OCI-LY7 (cell line): ENCODE measurements at regions not wholly inside any gene's neighbourhood (a gene's known extent, or its start where the extent isn't known, plus 50 kb on each side); places are given as distances from the start of the nearest gene placed in this dataset.

Experiments
- BruUV-seq: library from RNA; stranded (reverse); fragments of 400-500 nt; replicated peaks from 2 replicates; lab custom pipeline; 2021; lab: Mats Ljungman, UMichigan
- CTCF ChIA-PET: fragments of 300-600 bp; sonication (Branson Sonifier 250); formaldehyde crosslinking; loops from one replicate; lab custom pipeline; 2022; ENCODE audit warnings: antibody characterized with exemption; ENCODE audit not compliant: unreplicated experiment; lab: Charles Lee
- POLR2A ChIA-PET: fragments of 300-600 bp; sonication (Branson Sonifier 250); formaldehyde crosslinking; loops from one replicate; lab custom pipeline; 2022; ENCODE audit warnings: antibody characterized with exemption; lab: Charles Lee
- DNase-seq: peaks from one replicate; pipeline ENCODE4 v3.0.0-alpha.2; 2015; ENCODE audit warnings: low spot score
- H2AFZ ChIP-seq: fragments of 200-600 bp; sonication (generic), shearing (Covaris generic); 2 replicates; pipeline ENCODE4 v1.6.1; 2014; ENCODE audit warnings: mild to moderate bottlenecking, antibody characterized with exemption, low read length, moderate library complexity
- H3K27ac ChIP-seq: fragments of 200-600 bp; sonication (generic); 2 replicates; pipeline ENCODE4 v1.5.1; 2014; ENCODE audit warnings: mixed run types, low read depth, mild to moderate bottlenecking, moderate library complexity, low read length, inconsistent platforms; ENCODE audit not compliant: poor library complexity, severe bottlenecking
- H3K36me3 ChIP-seq: fragments of 200-600 bp; sonication (generic); 2 replicates; pipeline ENCODE4 v1.6.1; 2014; ENCODE audit warnings: mild to moderate bottlenecking, antibody characterized with exemption, low read length, moderate library complexity, mixed read lengths; ENCODE audit not compliant: insufficient read depth
- H3K4me1 ChIP-seq: fragments of 200-600 bp; sonication (generic); 2 replicates; pipeline ENCODE4 v1.5.1; 2014; ENCODE audit warnings: mild to moderate bottlenecking, low read length; ENCODE audit not compliant: insufficient read depth, poor library complexity, severe bottlenecking
- H3K4me2 ChIP-seq: fragments of 200-600 bp; sonication (generic); 2 replicates; pipeline ENCODE4 v1.6.1; 2014; ENCODE audit warnings: mild to moderate bottlenecking, low read length
- H3K4me3 ChIP-seq: fragments of 200-600 bp; sonication (generic); 2 replicates; pipeline ENCODE4 v1.5.1; 2014; ENCODE audit warnings: mild to moderate bottlenecking, low read depth, low read length; ENCODE audit not compliant: poor library complexity, severe bottlenecking
- H3K79me2 ChIP-seq: fragments of 200-600 bp; sonication (generic); 2 replicates; pipeline ENCODE4 v1.6.1; 2016; ENCODE audit warnings: low read depth, mild to moderate bottlenecking, low read length, moderate library complexity, mixed read lengths; ENCODE audit not compliant: insufficient read depth
- H3K9me2 ChIP-seq: fragments of 200-600 bp; sonication (generic); 2 replicates; pipeline ENCODE4 v1.6.1; 2016; ENCODE audit warnings: mild to moderate bottlenecking, low read length, mixed read lengths; ENCODE audit not compliant: insufficient read depth
- H3K9me3 ChIP-seq: fragments of 200-600 bp; sonication (generic); 2 replicates; pipeline ENCODE4 v1.6.1; 2014; ENCODE audit warnings: mild to moderate bottlenecking, mixed run types, low read length, mixed read lengths
- H4K20me1 ChIP-seq: fragments of 200-600 bp; sonication (generic); 2 replicates; pipeline ENCODE4 v1.6.1; 2014; ENCODE audit warnings: mild to moderate bottlenecking, antibody characterized with exemption, low read length, moderate library complexity, mixed read lengths; ENCODE audit not compliant: insufficient read depth
- EZH2phosphoT487 ChIP-seq: fragments of 200-600 bp; sonication (generic); IDR thresholded peaks from 2 replicates; pipeline ENCODE4 v1.6.1; 2018; ENCODE audit warnings: low read depth, borderline replicate concordance, mild to moderate bottlenecking, mixed run types, antibody characterized with exemption, low read length, moderate library complexity, mixed read lengths
- intact Hi-C: fragments of 100-400 bp; cut with micrococcal nuclease; formaldehyde crosslinking; loops from one replicate; pipeline ENCODE4 v1.10.0; 2022; ENCODE audit not compliant: unreplicated experiment
- TF ChIP-seq, protein P1 (sequence below): fragments of 200-600 bp; sonication (generic); conservative IDR thresholded peaks from 2 replicates; pipeline ENCODE4 v1.5.1; 2014; ENCODE audit warnings: mild to moderate bottlenecking, antibody characterized with exemption, low read length, moderate library complexity, mixed read lengths

DNA sequence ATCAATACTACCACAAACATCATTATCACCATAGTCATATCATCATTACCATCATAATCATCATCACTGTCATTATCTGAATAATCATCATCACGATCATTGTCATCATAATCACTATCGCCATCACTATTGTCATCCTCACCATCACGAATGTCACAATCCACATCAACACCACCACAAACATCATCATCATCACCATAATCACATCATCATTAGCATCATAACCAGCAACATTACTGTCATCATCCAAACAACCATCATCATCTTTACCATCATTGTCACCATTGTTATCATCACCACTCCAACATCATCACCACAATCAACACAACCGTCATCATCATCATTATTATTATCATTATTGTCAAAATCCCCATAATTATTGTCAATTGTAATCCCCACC is 61.2 kb downstream of the MBD3L1 start:
- Histone ChIP-seq H3K4me2 (no peak overlapping the region), H3K27ac (no peak overlapping the region), H3K9me3 (no peaks in the 10 kb centered on the region), H3K36me3 (no peaks in the 10 kb centered on the region), H3K9me2 (no peaks in the 10 kb centered on the region), H3K4me1 (no peaks in the 10 kb centered on the region), H2AFZ (no peak overlapping the region), H3K79me2 (no peaks in the 10 kb centered on the region), H3K4me3 (no peak overlapping the region), H4K20me1 (no peaks in the 10 kb centered on the region)
- CTCF ChIA-PET = no interaction called here
- TF ChIP-seq, protein P1, sequence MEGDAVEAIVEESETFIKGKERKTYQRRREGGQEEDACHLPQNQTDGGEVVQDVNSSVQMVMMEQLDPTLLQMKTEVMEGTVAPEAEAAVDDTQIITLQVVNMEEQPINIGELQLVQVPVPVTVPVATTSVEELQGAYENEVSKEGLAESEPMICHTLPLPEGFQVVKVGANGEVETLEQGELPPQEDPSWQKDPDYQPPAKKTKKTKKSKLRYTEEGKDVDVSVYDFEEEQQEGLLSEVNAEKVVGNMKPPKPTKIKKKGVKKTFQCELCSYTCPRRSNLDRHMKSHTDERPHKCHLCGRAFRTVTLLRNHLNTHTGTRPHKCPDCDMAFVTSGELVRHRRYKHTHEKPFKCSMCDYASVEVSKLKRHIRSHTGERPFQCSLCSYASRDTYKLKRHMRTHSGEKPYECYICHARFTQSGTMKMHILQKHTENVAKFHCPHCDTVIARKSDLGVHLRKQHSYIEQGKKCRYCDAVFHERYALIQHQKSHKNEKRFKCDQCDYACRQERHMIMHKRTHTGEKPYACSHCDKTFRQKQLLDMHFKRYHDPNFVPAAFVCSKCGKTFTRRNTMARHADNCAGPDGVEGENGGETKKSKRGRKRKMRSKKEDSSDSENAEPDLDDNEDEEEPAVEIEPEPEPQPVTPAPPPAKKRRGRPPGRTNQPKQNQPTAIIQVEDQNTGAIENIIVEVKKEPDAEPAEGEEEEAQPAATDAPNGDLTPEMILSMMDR = no peak
- no peak for TF ChIP-seq EZH2phosphoT487
- DNase-seq = no peak
- no TSS peak for BruUV-seq
- intact Hi-C loops = no loop called here
- POLR2A ChIA-PET = no interaction called here

DNA sequence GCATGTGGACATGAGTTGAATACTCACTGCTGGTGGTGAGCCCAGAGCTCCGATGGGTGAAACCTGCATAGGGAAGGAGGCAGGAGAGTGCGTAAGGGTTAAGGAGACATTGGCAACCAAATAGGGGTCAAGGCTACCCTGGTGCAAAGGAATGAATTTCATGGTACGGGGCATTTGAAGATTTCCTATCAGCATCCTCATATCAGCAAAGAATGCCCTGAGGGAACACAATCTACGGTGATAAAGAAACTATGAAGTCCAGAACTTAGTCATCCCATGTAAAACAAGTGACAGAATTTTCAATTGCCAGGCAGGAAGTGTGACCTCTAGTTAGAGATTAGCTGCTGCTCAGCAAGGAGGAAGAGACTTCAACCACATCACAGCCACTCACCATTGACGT is 64.9 kb downstream of the MBD3L1 start:
- POLR2A ChIA-PET = no interaction called here
- Histone ChIP-seq H3K9me3 (no peaks in the 10 kb centered on the region), H3K36me3 (no peaks in the 10 kb centered on the region), H3K4me2 (no peak overlapping the region), H4K20me1 (no peaks in the 10 kb centered on the region), H3K9me2 (no peaks in the 10 kb centered on the region), H3K4me1 (no peaks in the 10 kb centered on the region), H2AFZ (no peak overlapping the region), H3K79me2 (no peaks in the 10 kb centered on the region), H3K4me3 (no peak overlapping the region), H3K27ac (no peak overlapping the region)
- intact Hi-C loops = no loop called here
- CTCF ChIA-PET = no interaction called here
- DNase-seq = no peak
- no TSS peak for BruUV-seq
- no peak for TF ChIP-seq EZH2phosphoT487
- TF ChIP-seq, protein P1 = no peak

DNA sequence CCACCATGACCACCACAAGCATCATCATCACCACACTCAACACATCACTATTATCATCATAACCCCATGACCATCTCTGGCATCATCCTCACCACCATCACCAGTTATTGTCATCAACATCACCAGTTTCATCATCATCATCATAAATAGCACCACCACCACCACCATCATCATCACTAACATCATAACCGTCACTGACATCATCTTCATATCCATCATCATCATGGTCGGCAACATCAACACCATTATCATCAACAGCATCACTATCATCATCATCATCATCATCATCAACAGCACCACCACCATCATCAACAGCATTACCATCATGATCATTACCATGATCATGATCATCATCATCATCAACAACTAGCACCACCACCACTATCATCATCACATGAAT is 67.2 kb downstream of the MBD3L1 start:
- POLR2A ChIA-PET = no interaction called here
- intact Hi-C loops = no loop called here

More for the DNA sequence above, 67.2 kb downstream of the MBD3L1 start:
- TF ChIP-seq, protein P1 = no peak
- no peak for TF ChIP-seq EZH2phosphoT487
- no peaks in the 10 kb centered on the region for H3K79me2 ChIP-seq
- no peaks in the 10 kb centered on the region for H3K4me1 ChIP-seq
- no peaks in the 10 kb centered on the region for H3K9me2 ChIP-seq
- H3K9me3 ChIP-seq = no peaks in the 10 kb centered on the region
- H3K36me3 ChIP-seq = no peaks in the 10 kb centered on the region
- H2AFZ ChIP-seq = no peak overlapping the region
- CTCF ChIA-PET = no interaction called here
- no peak overlapping the region for H3K4me2 ChIP-seq
- no peaks in the 10 kb centered on the region for H4K20me1 ChIP-seq
- BruUV-seq = no TSS peak
- H3K27ac ChIP-seq = no peak overlapping the region
- no peak for DNase-seq
- no peak overlapping the region for H3K4me3 ChIP-seq
